H1 (cell line): ENCODE measurements at regions not wholly inside any gene's neighbourhood (a gene's known extent, or its start where the extent isn't known, plus 50 kb on each side); places are given as distances from the start of the nearest gene placed in this dataset.

Experiments used
- ATF2 ChIP-seq: IDR thresholded peaks from 2 replicates; pipeline ENCODE4 v1.6.1; 2012; ENCODE audit warnings: low read length, inconsistent platforms
- HDAC6 ChIP-seq: IDR thresholded peaks from one replicate; pipeline ENCODE4 v1.7.1; 2012; ENCODE audit warnings: low read depth, mild to moderate bottlenecking, inconsistent platforms, low read length, moderate library complexity
- KDM1A ChIP-seq: fragments of 200-600, 300-600 bp; sonication (generic); IDR thresholded peaks from 2 replicates; pipeline ENCODE4 v1.7.1; 2016; ENCODE audit warnings: mild to moderate bottlenecking, low read length, borderline replicate concordance
- RBBP5 ChIP-seq: IDR thresholded peaks from 2 replicates; pipeline ENCODE4 v1.7.1; 2012; ENCODE audit warnings: low read depth, mild to moderate bottlenecking, inconsistent platforms, low read length, moderate library complexity, borderline replicate concordance
- TBP ChIP-seq: IDR thresholded peaks from 2 replicates; pipeline ENCODE4 v1.6.1; 2011; ENCODE audit warnings: low read depth, low read length, improper control_type of control experiment

GRCh38 chr22:48376428-48376827 lies 1451.2 kb downstream of the BRD1 start (continued):
- TF ChIP-seq RBBP5 (no peak), KDM1A (no peak), ATF2 (no peak), TBP (no peak), HDAC6 (no peak)
